ENCODE measurements at regions not wholly inside any gene's neighbourhood (a gene's known extent, or its start where the extent isn't known, plus 50 kb on each side); places are given as distances from the start of the nearest gene placed in this dataset.
"Not testable (repeated sequence)": the region's sequence is repeated elsewhere in the genome, so short reads cannot be mapped to it uniquely, and the experiment has no call there.

- not testable (repeated sequence) for DNase-seq
Observed at GRCh38 chr1:83117030-83117429, 881.9 kb downstream of the TTLL7 start.

- no peak for DNase-seq
Observed at GRCh38 chr1:83115785-83116184, 883.1 kb downstream of the TTLL7 start.

DNA sequence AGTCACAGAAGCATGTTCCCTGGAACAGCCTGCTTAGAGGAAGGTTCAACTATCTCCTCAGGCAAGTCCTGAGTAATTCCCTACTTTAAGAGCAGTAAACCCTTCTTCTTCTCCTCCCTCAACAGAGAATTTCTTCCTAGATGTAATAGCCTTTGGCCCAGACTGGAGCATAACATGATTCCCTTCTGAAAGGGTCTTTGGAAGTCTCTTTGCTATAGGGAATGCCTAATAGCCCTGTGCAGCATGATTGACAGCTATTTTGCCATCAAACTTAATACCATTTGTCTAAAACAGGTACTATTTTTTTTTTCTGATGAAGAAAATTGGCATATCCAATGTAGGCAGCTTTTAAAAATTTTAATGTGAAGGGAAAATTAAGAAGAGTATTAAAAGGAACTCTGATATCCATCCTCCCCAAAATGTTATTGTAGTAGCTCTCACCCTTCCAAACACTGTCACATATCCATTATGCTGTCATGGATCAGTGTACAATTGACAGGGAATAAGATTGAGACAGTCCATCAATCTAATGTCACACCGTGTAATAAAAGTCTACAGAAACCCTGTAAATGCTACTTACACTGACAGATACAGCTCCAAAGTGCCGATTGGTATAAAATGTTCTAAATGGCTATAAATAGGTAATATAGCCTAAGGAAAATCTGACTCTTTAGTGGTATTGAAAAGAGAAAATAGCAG lies 884.6 kb downstream of the TTLL7 start:
- DNase-seq, result no peak

DNA sequence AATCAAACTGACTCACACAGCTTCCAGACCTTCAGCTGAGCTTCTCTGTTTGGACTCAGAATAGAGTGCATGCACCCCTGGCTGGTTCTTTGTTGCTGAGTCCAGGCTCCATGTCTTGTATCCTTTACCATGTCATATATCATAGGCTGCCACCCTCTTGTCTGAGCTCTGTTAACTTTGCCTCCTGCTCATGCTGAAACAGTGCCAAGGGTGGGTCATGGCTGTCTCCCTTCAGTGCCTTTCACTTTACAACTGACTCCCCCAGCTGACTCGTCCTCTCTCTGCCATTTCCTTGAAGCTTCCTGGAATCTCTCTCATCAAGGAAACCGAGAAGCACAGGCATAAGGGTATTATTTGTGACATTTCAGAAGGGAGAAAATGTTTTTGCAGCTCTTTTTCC lies 885.3 kb downstream of the TTLL7 start:
- no peak for DNase-seq

DNA sequence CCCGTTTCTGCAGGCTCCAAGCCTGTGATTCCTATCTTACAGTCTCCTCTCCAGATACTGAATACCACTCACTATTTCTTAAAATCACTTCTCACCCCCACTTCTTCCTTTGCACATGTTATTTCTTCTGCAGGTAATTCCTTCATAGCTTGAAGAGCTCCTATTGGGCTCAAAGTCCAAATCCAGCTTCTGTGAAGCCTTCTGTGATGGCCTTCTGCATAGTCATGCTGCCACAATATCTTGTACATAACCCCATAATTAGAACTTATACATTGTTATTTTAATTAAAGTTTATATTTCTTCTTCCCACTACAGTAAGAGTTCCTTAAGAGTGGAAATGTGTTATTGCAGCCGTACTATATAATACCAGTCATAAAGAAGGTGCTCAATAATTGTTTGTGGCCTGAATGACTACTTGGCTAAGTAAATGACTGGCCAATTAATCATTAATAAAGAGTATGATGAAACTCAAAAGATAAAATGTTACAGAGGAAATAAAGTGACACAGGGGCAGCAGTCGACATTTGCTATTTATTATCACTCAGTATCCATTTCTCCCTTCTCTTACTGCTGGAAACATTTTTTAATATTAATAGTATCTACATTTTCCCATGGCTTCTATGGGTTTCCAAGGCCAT lies 886.6 kb downstream of the TTLL7 start:
- DNase-seq, result no peak

DNA sequence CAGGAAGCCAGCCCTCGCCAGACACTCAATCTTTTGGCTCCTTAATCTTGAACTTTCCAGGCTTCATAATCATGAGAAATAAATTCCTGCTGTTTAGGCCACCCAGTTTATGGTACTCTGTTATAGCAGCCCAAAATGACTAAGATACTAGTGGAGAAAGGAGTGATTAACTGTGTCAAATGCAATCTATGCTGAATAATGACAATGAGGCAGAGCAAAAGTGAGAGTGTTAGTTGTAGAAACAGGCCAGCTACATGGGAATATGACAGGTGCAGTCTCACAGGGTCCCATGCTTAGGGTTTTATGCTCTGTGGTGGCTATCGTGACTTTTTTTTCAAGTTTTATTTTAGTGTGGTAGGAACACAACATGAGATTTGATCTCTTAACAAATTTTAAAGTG lies 888.8 kb downstream of the TTLL7 start:
- DNase-seq, result no peak

- DNase-seq, result no peak
Observed at GRCh38 chr1:83109692-83110091, 889.2 kb downstream of the TTLL7 start.

- DNase-seq, result no peak
Observed at GRCh38 chr1:83104558-83104957, 894.4 kb downstream of the TTLL7 start.

DNA sequence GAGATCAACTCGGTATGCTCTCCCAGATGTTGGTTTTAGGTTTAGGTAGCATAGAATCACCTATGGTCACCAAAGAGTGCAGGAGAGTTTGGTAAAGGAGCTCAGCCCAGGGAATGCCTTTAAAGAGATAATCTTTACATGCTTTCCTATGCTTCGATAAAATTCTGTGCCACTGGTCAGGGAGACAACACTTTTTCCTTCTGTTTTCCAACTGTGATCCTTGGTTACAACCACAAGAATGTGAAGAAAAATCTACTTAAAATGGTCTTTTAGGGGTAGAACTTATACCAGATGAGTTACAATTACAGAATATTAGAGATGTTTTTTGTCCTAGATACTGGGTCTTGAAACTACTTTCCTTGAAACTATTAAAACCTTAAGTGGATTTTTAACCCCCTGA lies 895.6 kb downstream of the TTLL7 start:
- no peak for DNase-seq

- no peak for DNase-seq
Observed at GRCh38 chr1:83102630-83103071, 896.3 kb downstream of the TTLL7 start.

GRCh38 chr1:83101406-83101805 lies 897.5 kb downstream of the TTLL7 start:
- DNase-seq, result no peak

GRCh38 chr1:83100133-83100532 lies 898.8 kb downstream of the TTLL7 start:
- no peak for DNase-seq

DNA sequence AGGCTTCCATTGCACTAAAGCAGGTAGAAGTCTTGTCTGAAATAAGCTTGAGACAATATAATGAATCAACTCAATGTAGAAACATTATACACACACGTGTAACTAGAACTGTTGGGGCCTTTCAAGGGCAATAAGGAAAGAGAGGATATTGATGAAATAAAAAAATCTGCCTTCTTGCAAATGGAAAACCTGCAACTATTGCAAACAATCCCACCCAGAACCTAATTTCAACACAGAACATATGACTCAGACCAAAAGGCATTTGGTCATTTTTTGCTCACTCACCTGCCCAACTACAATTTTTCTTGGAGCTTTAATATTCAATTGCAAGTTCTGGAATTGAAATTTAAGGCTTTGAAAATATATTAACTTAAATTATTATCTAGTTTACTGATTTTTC lies 900.1 kb downstream of the TTLL7 start:
- no peak for DNase-seq

DNA sequence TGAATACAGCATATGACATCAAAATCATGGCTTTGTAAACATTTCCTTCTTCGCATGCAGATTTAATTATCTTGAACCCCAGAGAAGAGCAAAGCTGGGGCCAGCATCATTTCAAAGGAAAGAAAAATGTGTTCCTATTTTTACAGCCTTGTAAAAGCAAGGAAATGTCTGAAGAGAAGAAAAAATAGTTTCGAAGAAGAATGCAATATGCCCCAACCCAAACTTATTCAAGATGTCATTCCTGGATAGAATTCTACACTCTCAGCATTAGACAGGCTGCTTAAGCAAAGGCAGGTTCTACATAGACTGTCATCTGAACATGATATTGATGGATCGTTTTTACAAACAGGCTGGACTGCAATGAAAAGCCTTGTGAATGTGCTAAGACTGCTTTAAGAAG lies 900.8 kb downstream of the TTLL7 start:
- DNase-seq, result no peak

- DNase-seq, result no peak
Observed at GRCh38 chr1:83097715-83098114, 901.2 kb downstream of the TTLL7 start.

DNA sequence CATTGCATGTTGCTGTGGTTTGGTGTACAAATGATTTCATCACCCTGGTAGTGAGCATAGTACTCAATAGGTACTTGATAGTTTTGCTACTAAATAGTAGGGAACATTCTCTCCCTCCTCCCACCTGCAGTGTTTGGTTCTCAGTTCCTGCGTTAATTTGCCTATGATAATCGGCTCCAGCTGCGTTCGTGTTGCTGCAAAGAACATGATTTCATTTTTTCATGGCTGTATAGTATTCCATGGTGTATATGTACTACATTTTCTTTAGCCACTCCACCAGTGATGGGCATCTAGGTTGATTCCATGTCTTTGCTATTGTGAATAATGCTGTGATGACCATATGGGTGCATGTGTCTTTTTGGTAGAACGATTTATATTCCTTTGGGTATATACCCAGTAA lies 903.4 kb downstream of the TTLL7 start:
- no peak for DNase-seq

- no peak for DNase-seq
Observed at GRCh38 chr1:83090195-83090594, 908.7 kb downstream of the TTLL7 start.

DNA sequence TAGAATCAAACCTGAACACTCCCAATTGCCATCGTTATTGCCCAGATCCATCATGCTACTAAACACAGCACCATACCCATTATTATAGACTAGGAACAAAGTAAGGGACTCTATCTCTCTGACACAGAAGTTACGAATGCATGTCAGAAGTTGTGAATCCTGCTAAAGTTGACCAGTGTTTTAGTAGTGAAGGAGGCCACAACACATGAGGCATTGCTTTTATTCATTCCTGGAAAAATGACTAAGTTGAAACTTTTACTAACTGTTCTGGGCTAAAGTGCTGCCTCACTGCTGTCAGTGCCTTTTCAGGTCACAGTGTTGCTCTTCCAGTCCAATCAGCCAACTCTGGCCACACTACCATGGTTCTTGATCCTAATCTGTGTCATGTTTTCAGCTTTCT lies 911.1 kb downstream of the TTLL7 start:
- DNase-seq, result no peak

GRCh38 chr1:83086986-83087512 lies 911.9 kb downstream of the TTLL7 start:
- DNase-seq, result no peak

DNA sequence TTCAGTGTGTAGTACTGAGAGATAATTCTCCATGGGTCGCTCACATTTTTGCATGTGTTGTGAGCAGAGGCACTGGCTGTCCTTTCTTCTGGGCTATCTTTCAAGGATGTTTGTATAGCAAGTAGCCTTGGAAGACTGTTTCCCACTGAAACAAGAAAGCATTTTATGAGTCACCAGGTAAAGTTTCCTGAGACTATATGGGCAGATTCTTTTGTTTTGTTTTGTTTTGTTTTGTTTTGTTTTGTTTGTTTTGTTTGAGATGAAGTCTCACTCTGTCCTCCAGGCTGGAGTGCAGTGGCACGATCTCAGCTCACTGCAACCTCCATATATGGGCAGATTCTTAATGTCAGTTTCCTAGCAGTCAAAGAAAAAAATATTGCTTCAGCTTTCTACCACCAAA lies 912.6 kb downstream of the TTLL7 start:
- no peak for DNase-seq

DNA sequence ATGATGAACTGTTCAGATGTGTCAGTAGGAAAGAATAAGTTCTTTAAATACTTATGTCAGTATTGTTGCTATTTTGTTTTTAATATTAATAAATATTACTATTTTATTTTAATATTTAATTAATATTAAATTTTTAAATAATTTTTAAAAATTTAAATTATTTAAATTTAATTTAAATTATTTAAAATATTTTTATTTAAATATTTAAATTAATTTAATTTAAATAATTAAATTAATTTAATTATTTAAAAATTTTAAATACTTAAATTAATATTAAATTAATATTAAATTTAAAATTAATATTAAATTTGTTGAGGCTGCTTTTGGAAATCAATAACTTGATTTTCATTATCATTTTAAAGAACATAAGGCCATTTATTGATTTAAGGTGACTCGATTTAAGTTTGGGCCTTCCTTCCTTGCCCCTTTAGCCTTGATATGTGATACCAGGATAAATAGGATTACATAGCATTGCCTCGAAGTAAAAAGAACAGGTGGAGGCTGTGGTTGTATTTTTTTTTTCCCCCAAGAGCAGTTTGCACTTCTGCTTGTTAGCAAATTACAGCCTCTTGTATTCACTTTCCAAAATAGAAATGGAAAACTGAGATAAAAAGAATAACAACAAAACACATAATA lies 915.2 kb downstream of the TTLL7 start:
- DNase-seq, result no peak

DNA sequence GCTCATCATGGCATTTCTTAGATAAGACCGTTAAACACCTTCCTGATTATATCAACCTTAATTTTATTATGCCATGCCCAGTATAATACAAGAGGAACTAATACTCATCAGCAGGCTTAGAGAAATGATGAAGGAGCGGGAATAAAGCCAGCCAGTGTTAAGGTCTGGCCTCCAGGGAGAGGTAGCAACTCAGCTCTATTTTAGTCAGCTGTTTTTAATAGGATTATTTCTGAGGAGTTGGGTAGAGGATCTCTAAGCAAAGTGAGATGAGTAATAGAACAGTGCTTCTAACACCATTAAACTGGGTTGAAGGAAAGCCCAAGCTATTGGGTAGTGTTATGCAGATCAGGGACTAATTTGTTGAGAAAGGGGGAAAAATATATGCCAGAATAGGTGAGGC lies 921.5 kb downstream of the TTLL7 start:
- DNase-seq, result no peak

DNA sequence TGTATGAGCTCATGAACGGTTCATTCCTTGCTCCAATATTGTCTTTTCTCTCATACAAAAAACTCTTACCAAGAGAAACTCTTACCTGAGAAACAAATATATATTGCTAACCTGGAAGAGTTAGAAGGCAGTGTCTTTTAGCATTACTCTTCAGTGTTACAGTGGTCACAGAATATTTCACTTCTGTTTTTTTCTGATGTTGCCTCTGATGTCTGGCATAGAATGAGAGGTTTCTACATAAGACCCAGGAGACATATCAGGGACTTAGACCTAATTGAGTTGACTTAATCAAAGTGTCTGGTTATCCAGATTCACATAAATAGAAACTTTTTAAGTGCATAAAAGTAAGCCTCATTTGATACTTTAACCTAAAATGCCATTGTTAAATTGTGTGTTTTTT lies 923.8 kb downstream of the TTLL7 start:
- no peak for DNase-seq

DNA sequence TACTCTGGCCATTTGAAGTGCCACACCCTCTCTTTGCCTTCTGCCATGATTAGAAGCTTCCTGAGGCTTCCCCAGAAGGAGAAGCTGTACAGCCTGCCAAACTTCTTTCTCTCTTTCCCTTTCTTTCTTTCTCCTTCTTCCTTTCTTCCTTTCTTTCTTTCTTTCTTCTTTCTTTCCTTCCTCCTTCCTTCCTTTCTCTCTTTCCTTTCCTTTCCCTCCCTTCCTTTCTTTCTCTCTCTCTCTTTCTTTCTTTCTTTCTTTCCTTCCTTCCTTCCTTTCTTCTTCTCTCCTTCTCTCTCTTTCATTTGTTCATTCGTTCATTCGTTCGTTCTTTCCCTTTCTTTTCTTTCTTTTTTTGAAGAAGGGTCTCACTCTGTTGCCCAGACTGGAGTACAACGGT lies 931.0 kb downstream of the TTLL7 start:
- DNase-seq, result no peak

Measured in Kasumi-1 (cell line).